SU-DHL-6 (cell line): ENCODE measurements at regions not wholly inside any gene's neighbourhood (a gene's known extent, or its start where the extent isn't known, plus 50 kb on each side); places are given as distances from the start of the nearest gene placed in this dataset.

Experiments used
- H2AFZ ChIP-seq: fragments of 200-600 bp; sonication (generic); 2 replicates; pipeline ENCODE4 v1.6.1; 2014; ENCODE audit warnings: low read depth, mild to moderate bottlenecking, moderate library complexity, mixed read lengths, antibody characterized with exemption, low read length; ENCODE audit not compliant: severe bottlenecking
- H3F3A ChIP-seq: fragments of 200-600 bp; shearing (Covaris generic); 2 replicates; pipeline ENCODE4 v1.6.0; 2016; ENCODE audit warnings: antibody characterized with exemption, mild to moderate bottlenecking; ENCODE audit not compliant: insufficient read depth
- H3K27ac ChIP-seq: fragments of 200-600 bp; sonication (generic); 2 replicates; pipeline ENCODE4 v1.5.1; 2016; ENCODE audit warnings: low read depth, mild to moderate bottlenecking, low read length, moderate library complexity, mixed read lengths
- H3K27me3 ChIP-seq: fragments of 200-600 bp; sonication (generic), shearing (Covaris generic); 2 replicates; pipeline ENCODE4 v1.6.0; 2014; ENCODE audit warnings: mild to moderate bottlenecking, low read length
- H3K36me3 ChIP-seq: fragments of 200-600 bp; sonication (generic); 2 replicates; pipeline ENCODE4 v1.6.1; 2014; ENCODE audit warnings: mild to moderate bottlenecking, low read length, mixed read lengths
- H3K4me2 ChIP-seq: fragments of 300-600, 200-600 bp; shearing (Covaris generic), sonication (generic); 2 replicates; pipeline ENCODE4 v1.6.0; 2014; ENCODE audit warnings: low read length, low read depth, mild to moderate bottlenecking; ENCODE audit not compliant: poor library complexity, severe bottlenecking
- H3K4me3 ChIP-seq: fragments of 200-600 bp; sonication (generic); 2 replicates; pipeline ENCODE4 v1.5.1; 2014; ENCODE audit warnings: antibody characterized with exemption, low read length, mild to moderate bottlenecking, mixed read lengths; ENCODE audit not compliant: insufficient read depth, poor library complexity, severe bottlenecking
- H3K79me2 ChIP-seq: fragments of 200-600 bp; sonication (generic); 2 replicates; pipeline ENCODE4 v1.6.1; 2014; ENCODE audit warnings: mild to moderate bottlenecking, low read length, moderate library complexity; ENCODE audit not compliant: insufficient read depth
- H3K9ac ChIP-seq: fragments of 200-600 bp; sonication (generic); 2 replicates; pipeline ENCODE4 v1.7.0; 2014; ENCODE audit warnings: mild to moderate bottlenecking, low read length
- H3K9me2 ChIP-seq: fragments of 200-600 bp; sonication (generic); replicated peaks from 2 replicates; pipeline ENCODE4 v1.6.1; 2014; ENCODE audit warnings: low read length; ENCODE audit not compliant: insufficient read depth
- H3K9me3 ChIP-seq: fragments of 200-600 bp; sonication (generic); 2 replicates; pipeline ENCODE4 v1.6.1; 2014; ENCODE audit warnings: low read length, mixed read lengths; ENCODE audit not compliant: insufficient read depth
- H4K20me1 ChIP-seq: fragments of 200-600 bp; sonication (generic); 2 replicates; pipeline ENCODE4 v1.6.1; 2014; ENCODE audit warnings: low read depth, mild to moderate bottlenecking, antibody characterized with exemption, low read length, moderate library complexity, mixed read lengths
- CTCF ChIP-seq: fragments of 200-600 bp; sonication (generic); IDR thresholded peaks from one replicate; pipeline ENCODE4 v1.5.1; 2017; ENCODE audit warnings: antibody characterized with exemption, mild to moderate bottlenecking, low read length, moderate library complexity; ENCODE audit not compliant: insufficient read depth, poor library complexity, severe bottlenecking
- EZH2phosphoT487 ChIP-seq: fragments of 200-600 bp; sonication (generic), shearing (Covaris generic); conservative IDR thresholded peaks from 2 replicates; pipeline ENCODE4 v1.6.1; 2018; ENCODE audit warnings: mild to moderate bottlenecking, antibody characterized with exemption, low read length, moderate library complexity, mixed read lengths

GRCh38 chr4:145295122-145295521, 114.7 kb upstream of the OTUD4 start:
- Histone ChIP-seq H3K9me2 (no peaks in the 10 kb centered on the region), H3K9me3 (no peaks in the 10 kb centered on the region), H2AFZ (no peak overlapping the region), H3K79me2 (no peaks in the 10 kb centered on the region), H3K9ac (no peak overlapping the region), H3K4me2 (no peak overlapping the region), H3K36me3 (no peaks in the 10 kb centered on the region), H3K27me3 (no peaks in the 10 kb centered on the region), H3K27ac (no peak overlapping the region), H3F3A (no peaks in the 10 kb centered on the region), H4K20me1 (no peaks in the 10 kb centered on the region), H3K4me3 (no peak overlapping the region)
- TF ChIP-seq CTCF (no peak), EZH2phosphoT487 (no peak)

- H3K79me2 ChIP-seq = no peaks in the 10 kb centered on the region
- no peaks in the 10 kb centered on the region for H3K27me3 ChIP-seq
- no peak overlapping the region for H3K27ac ChIP-seq
- H3K9ac ChIP-seq = no peak overlapping the region
- TF ChIP-seq EZH2phosphoT487 = no peak
- TF ChIP-seq CTCF = no peak
- no peak overlapping the region for H3K4me3 ChIP-seq
- no peak overlapping the region for H3K4me2 ChIP-seq
- no peaks in the 10 kb centered on the region for H3K9me2 ChIP-seq
- H4K20me1 ChIP-seq = no peaks in the 10 kb centered on the region
- H3F3A ChIP-seq = no peaks in the 10 kb centered on the region
- no peaks in the 10 kb centered on the region for H3K36me3 ChIP-seq
- H3K9me3 ChIP-seq = no peaks in the 10 kb centered on the region
- H2AFZ ChIP-seq = no peak overlapping the region
These were observed 113.3 kb upstream of the OTUD4 start for GRCh38 chr4:145293658-145294057.

- H3K9me3 ChIP-seq = no peaks in the 10 kb centered on the region
- no peaks in the 10 kb centered on the region for H3K9me2 ChIP-seq
- TF ChIP-seq EZH2phosphoT487 (no peak), CTCF (no peak)
- no peaks in the 10 kb centered on the region for H4K20me1 ChIP-seq
- H3K36me3 ChIP-seq = no peaks in the 10 kb centered on the region
- H3F3A ChIP-seq = no peaks in the 10 kb centered on the region
- H3K9ac ChIP-seq = no peak overlapping the region
- no peaks in the 10 kb centered on the region for H3K27me3 ChIP-seq
- no peak overlapping the region for H3K4me2 ChIP-seq
- H2AFZ ChIP-seq = no peak overlapping the region
- H3K79me2 ChIP-seq = no peaks in the 10 kb centered on the region
- no peak overlapping the region for H3K4me3 ChIP-seq
- no peak overlapping the region for H3K27ac ChIP-seq
These were observed 110.6 kb upstream of the OTUD4 start for GRCh38 chr4:145290955-145291354.
